GM12892 (cell line): ENCODE measurements at regions not wholly inside any gene's neighbourhood (a gene's known extent, or its start where the extent isn't known, plus 50 kb on each side); places are given as distances from the start of the nearest gene placed in this dataset.

Experiments
- POLR2A ChIP-seq: IDR thresholded peaks from 2 replicates; pipeline ENCODE4 v1.6.1; 2011; ENCODE audit warnings: low read depth, low read length, control low read depth
- POLR2AphosphoS5 ChIP-seq: IDR thresholded peaks from 2 replicates; pipeline ENCODE4 v1.6.1; 2011; ENCODE audit warnings: low read depth, low read length, control low read depth

DNA sequence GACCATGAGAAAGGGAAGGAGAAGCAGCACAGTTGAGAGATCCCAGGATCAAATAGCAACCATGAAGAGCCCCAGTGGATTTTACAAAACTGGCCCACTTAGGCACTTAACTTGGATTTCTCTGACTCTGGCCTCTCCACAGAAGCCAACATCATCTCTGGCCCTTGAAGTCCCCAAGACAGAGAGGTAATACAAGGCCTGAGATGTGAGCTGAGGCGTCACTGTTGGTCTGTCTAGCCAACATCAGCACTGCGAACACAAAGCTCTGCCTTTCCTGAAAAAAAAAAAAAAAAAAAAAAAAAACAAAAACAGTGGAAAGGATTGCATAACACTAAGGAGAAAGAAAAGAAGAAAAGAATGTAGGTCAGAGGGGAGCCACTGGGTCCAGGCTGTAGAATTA lies 378.3 kb downstream of the BRINP1 start:
- TF ChIP-seq POLR2A, result no peak
- TF ChIP-seq POLR2AphosphoS5, result no peak
